HepG2 (cell line): ENCODE measurements at regions not wholly inside any gene's neighbourhood (a gene's known extent, or its start where the extent isn't known, plus 50 kb on each side); places are given as distances from the start of the nearest gene placed in this dataset.

ENCODE experiments used
- ATAC-seq: fragments of 200-7000 bp; cut with Tn5 transposase; 3 replicates; pipeline ENCODE4 v1.9.1; 2020; ENCODE audit warnings: mild to moderate bottlenecking, moderate library complexity
- BruUV-seq: library from RNA; stranded (reverse); fragments of 400-500 nt; replicated peaks from 2 replicates; lab custom pipeline; 2021; lab: Mats Ljungman, UMichigan
- CTCF ChIA-PET: fragments of 300-600 bp; formaldehyde crosslinking; extraction: SDS; loops from one replicate; lab custom pipeline; 2021; ENCODE audit warnings: low total read pairs, inconsistent platforms, low intra/inter-chr PET ratio; lab: Yijun Ruan, JAX
- POLR2A ChIA-PET: fragments of 350-600 bp; sonication (Branson Sonifier 250); formaldehyde crosslinking; loops from one replicate; lab custom pipeline; 2020; ENCODE audit warnings: antibody characterized with exemption, inconsistent platforms; lab: Yijun Ruan, JAX
- DNase-seq: peaks from one replicate; pipeline ENCODE4 v3.0.0-alpha.2; 2015; ENCODE audit warnings: low spot score
- FAIRE-seq: peaks from 3 replicates; lab custom pipeline; 2011; peaks lifted over from hg19 to GRCh38; lab: Jason Lieb, UNC
- H2AFZ ChIP-seq: one replicate; pipeline ENCODE4 v1.6.1; 2011; ENCODE audit warnings: low read length, inconsistent platforms
- H3K27ac ChIP-seq: fragments of 300-600 bp; 3 replicates; pipeline ENCODE4 v1.8.0; 2011; ENCODE audit warnings: mixed run types, mild to moderate bottlenecking, mixed read lengths, low read length, inconsistent platforms; ENCODE audit not compliant: insufficient read depth; ENCODE audit errors: extremely low read length
- H3K27me3 ChIP-seq, 2 experiments: fragments of 200-600 bp in 1 of 2; 2 replicates in 1 of 2; 3 replicates in 1 of 2; pipeline versions ENCODE4 v1.6.0 to v1.8.0; 2011; ENCODE audit warnings: low read length in 2 of 2, mild to moderate bottlenecking in 2 of 2, moderate library complexity in 2 of 2, inconsistent platforms in 1 of 2; ENCODE audit not compliant: insufficient read depth in 2 of 2, control insufficient read depth in 1 of 2
- H3K36me3 ChIP-seq, 2 experiments: fragments of 200-600 bp in 1 of 2; replicated peaks in 1 of 2; 2 replicates in 1 of 2; 3 replicates in 1 of 2; pipeline versions ENCODE4 v1.5.1 to v1.8.0; 2011; ENCODE audit warnings: low read length in 2 of 2, inconsistent platforms in 1 of 2; ENCODE audit not compliant: insufficient read depth in 2 of 2, control insufficient read depth in 1 of 2
- H3K4me1 ChIP-seq: 2 replicates; pipeline ENCODE4 v1.5.1; 2012; ENCODE audit warnings: low read length, inconsistent platforms; ENCODE audit not compliant: insufficient read depth
- H3K4me2 ChIP-seq: 2 replicates; pipeline ENCODE4 v1.6.0; 2011; ENCODE audit warnings: low read depth, low read length, inconsistent platforms
- H3K4me3 ChIP-seq, 3 experiments: fragments of 200-600 bp in 1 of 3; sonication (generic), shearing (Covaris generic) in 1 of 3; replicated peaks in 1 of 3; 2 replicates each; pipeline ENCODE4 v1.5.1; 2011 to 2016; ENCODE audit warnings: low read length in 3 of 3, inconsistent platforms in 2 of 3, low read depth in 2 of 3, mild to moderate bottlenecking in 2 of 3, control low read depth in 1 of 3, mixed read lengths in 1 of 3; ENCODE audit not compliant: insufficient read depth in 1 of 3
- H3K79me2 ChIP-seq: one replicate; pipeline ENCODE4 v1.6.1; 2011; ENCODE audit warnings: low read length, inconsistent platforms; ENCODE audit not compliant: insufficient read depth
- H3K9ac ChIP-seq: 2 replicates; pipeline ENCODE4 v1.6.0; 2011; ENCODE audit warnings: mild to moderate bottlenecking, low read depth, low read length, inconsistent platforms; ENCODE audit not compliant: insufficient read depth
- H3K9me3 ChIP-seq: 2 replicates; pipeline ENCODE4 v1.5.1; 2012; ENCODE audit warnings: mild to moderate bottlenecking, low read length
- H4K20me1 ChIP-seq: 2 replicates; pipeline ENCODE4 v1.6.0; 2011; ENCODE audit warnings: inconsistent platforms, mild to moderate bottlenecking, low read length, moderate library complexity; ENCODE audit not compliant: insufficient read depth
- ARID2 ChIP-seq: sonication (generic); formaldehyde crosslinking; IDR thresholded peaks from 2 replicates; pipeline ENCODE4 v1.8.1; 2022; ENCODE audit warnings: mild to moderate bottlenecking, missing genetic modification reagents, borderline replicate concordance
- RFXANK ChIP-seq: IDR thresholded peaks from 2 replicates; pipeline ENCODE4 v1.6.1; 2016
- SMARCE1 ChIP-seq: fragments of 450-650 bp; IDR thresholded peaks from 2 replicates; pipeline ENCODE4 v1.6.1; 2017; ENCODE audit warnings: borderline replicate concordance
- ZNF296 ChIP-seq: sonication (generic); formaldehyde crosslinking; conservative IDR thresholded peaks from 2 replicates; pipeline ENCODE4 v1.5.0; 2020; ENCODE audit warnings: mild to moderate bottlenecking, missing genetic modification reagents
- ZNF570 ChIP-seq: sonication (generic); formaldehyde crosslinking; IDR thresholded peaks from 2 replicates; pipeline ENCODE4 v1.4.0; 2020; ENCODE audit warnings: mild to moderate bottlenecking, missing genetic modification reagents, borderline replicate concordance
- WGBS: methylation state at CpG from one replicate; pipeline ENCODE4 v1.1.6; 2017; ENCODE audit warnings: low lambda C conversion rate; 5-methylcytosine and 5-hydroxymethylcytosine counted together
- in situ Hi-C: cut with HindIII; loops from 2 replicates; pipeline ENCODE4 v1.10.0; 2017; ENCODE audit warnings: low pct_unique_long_range_greater_than_20kb; ENCODE audit not compliant: extremely low pct_ligation_motif_present
- intact Hi-C: fragments of 100-400 bp; cut with micrococcal nuclease; formaldehyde crosslinking; loops from one replicate; pipeline ENCODE4 v1.10.0; 2022; ENCODE audit not compliant: unreplicated experiment
- TF ChIP-seq, protein P1 (sequence below): sonication (generic); formaldehyde crosslinking; IDR thresholded peaks from 2 replicates; pipeline ENCODE4 v1.8.1; 2023; ENCODE audit warnings: mild to moderate bottlenecking, moderate library complexity, missing genetic modification reagents
- TF ChIP-seq, protein P2 (sequence below): sonication (generic); formaldehyde crosslinking; IDR thresholded peaks from 2 replicates; pipeline ENCODE4 v1.4.0; 2020; ENCODE audit warnings: missing genetic modification reagents, borderline replicate concordance
- TF ChIP-seq, protein P3 (sequence below): IDR thresholded peaks from 2 replicates; pipeline ENCODE4 v1.6.1; 2012; ENCODE audit warnings: inconsistent platforms
- TF ChIP-seq, protein P4 (sequence below): sonication (generic); formaldehyde crosslinking; IDR thresholded peaks from 2 replicates; pipeline ENCODE4 v1.4.0; 2020; ENCODE audit warnings: mild to moderate bottlenecking, low read depth, missing genetic modification reagents
- TF ChIP-seq, protein P5 (sequence below): sonication (generic); formaldehyde crosslinking; IDR thresholded peaks from 2 replicates; pipeline ENCODE4 v1.5.1; 2020; ENCODE audit warnings: missing genetic modification reagents, mild to moderate bottlenecking, borderline replicate concordance

DNA sequence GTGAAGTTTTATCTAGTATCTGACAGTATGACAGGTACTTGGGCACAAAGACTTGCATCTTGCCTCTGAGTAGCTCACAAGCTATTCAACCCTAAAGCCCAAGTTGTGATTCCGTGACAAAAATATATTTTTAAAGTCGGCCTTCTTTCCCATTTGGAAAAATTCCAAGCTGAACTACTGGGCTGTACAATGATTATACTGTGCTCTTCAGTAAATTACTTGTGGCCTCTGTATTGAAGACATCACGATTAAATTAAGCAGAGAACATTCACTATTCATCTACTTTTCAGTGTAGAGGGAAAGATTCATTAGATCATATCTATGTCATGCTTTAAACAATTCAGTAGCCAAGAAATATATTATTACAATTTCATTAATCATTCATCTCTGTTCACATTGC lies 282.2 kb downstream of the CDH2 start:
- Histone ChIP-seq H3K27ac (no peak overlapping the region), H3K9ac (no peak overlapping the region)
- FAIRE-seq, result no peak
- TF ChIP-seq, protein P1, sequence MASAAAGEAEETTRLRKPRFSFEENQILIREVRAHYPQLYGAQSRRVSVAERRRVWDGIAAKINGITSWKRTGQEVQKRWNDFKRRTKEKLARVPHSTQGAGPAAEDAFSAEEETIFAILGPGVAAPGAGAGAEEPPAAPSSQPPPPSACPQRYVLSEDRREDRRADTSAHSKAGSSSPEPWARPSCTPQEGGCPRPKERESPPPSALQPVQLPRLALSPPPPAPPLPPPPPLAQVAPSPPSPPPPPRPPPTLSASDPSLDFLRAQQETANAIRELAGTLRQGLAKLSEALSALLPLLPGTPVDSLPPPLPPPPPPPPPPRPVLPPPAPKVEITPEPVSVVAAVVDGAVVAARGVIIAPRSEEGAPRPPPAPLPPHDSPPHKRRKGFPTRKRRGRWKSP (CRISPR knock-in tag), result no peak
- TF ChIP-seq, protein P2, sequence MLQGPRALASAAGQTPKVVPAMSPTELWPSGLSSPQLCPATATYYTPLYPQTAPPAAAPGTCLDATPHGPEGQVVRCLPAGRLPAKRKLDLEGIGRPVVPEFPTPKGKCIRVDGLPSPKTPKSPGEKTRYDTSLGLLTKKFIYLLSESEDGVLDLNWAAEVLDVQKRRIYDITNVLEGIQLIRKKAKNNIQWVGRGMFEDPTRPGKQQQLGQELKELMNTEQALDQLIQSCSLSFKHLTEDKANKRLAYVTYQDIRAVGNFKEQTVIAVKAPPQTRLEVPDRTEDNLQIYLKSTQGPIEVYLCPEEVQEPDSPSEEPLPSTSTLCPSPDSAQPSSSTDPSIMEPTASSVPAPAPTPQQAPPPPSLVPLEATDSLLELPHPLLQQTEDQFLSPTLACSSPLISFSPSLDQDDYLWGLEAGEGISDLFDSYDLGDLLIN (CRISPR knock-in tag), result no peak
- TF ChIP-seq, protein P3, sequence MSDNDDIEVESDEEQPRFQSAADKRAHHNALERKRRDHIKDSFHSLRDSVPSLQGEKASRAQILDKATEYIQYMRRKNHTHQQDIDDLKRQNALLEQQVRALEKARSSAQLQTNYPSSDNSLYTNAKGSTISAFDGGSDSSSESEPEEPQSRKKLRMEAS, result no peak
- TF ChIP-seq RFXANK (no peak), ZNF570 (CRISPR knock-in tag) (no peak), ZNF296 (CRISPR knock-in tag) (no peak), SMARCE1 (no peak), ARID2 (CRISPR knock-in tag) (no peak)
- TF ChIP-seq, protein P4, sequence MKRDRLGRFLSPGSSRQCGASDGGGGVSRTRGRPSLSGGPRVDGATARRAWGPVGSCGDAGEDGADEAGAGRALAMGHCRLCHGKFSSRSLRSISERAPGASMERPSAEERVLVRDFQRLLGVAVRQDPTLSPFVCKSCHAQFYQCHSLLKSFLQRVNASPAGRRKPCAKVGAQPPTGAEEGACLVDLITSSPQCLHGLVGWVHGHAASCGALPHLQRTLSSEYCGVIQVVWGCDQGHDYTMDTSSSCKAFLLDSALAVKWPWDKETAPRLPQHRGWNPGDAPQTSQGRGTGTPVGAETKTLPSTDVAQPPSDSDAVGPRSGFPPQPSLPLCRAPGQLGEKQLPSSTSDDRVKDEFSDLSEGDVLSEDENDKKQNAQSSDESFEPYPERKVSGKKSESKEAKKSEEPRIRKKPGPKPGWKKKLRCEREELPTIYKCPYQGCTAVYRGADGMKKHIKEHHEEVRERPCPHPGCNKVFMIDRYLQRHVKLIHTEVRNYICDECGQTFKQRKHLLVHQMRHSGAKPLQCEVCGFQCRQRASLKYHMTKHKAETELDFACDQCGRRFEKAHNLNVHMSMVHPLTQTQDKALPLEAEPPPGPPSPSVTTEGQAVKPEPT (CRISPR knock-in tag), result no peak
- TF ChIP-seq, protein P5, sequence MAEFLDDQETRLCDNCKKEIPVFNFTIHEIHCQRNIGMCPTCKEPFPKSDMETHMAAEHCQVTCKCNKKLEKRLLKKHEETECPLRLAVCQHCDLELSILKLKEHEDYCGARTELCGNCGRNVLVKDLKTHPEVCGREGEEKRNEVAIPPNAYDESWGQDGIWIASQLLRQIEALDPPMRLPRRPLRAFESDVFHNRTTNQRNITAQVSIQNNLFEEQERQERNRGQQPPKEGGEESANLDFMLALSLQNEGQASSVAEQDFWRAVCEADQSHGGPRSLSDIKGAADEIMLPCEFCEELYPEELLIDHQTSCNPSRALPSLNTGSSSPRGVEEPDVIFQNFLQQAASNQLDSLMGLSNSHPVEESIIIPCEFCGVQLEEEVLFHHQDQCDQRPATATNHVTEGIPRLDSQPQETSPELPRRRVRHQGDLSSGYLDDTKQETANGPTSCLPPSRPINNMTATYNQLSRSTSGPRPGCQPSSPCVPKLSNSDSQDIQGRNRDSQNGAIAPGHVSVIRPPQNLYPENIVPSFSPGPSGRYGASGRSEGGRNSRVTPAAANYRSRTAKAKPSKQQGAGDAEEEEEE, result no peak
- TF ChIP-seq, all 625 proteins: peak for 0
- DNase-seq (no peak), ATAC-seq (no peak)
- in situ Hi-C loops (no loop called here), intact Hi-C loops (no loop called here)
- CTCF ChIA-PET, result no interaction called here
- no peaks in the 10 kb centered on the region for H4K20me1 ChIP-seq
- no peaks in the 10 kb centered on the region for H3K9me3 ChIP-seq
- no peaks in the 10 kb centered on the region for H3K4me1 ChIP-seq
- POLR2A ChIA-PET, result no interaction called here
- no peak overlapping the region for H3K4me2 ChIP-seq
- no peaks in the 10 kb centered on the region for H3K27me3 ChIP-seq
- no peak overlapping the region for H2AFZ ChIP-seq
- no peaks in the 10 kb centered on the region for H3K79me2 ChIP-seq
- BruUV-seq, result no TSS peak
- no peak overlapping the region for H3K4me3 ChIP-seq
- WGBS, result 0% methylated on average over 3 of the region's 3 CpGs
- H3K36me3 ChIP-seq, result no peaks in the 10 kb centered on the region
